HAP-1 (cell line): ENCODE measurements at regions not wholly inside any gene's neighbourhood (a gene's known extent, or its start where the extent isn't known, plus 50 kb on each side); places are given as distances from the start of the nearest gene placed in this dataset.
"Not testable (repeated sequence)": the region's sequence is repeated elsewhere in the genome, so short reads cannot be mapped to it uniquely, and the experiment has no call there.

Experiments
- DNase-seq, 2 experiments: peaks; one replicate each; pipeline ENCODE4 v3.0.0-alpha.2; 2016 to 2020; ENCODE audit warnings: low spot score in 2 of 2
- H3K27me3 ChIP-seq: fragments of 250-450 bp; sonication (Bioruptor Pico); 2 replicates; pipeline ENCODE4 v1.5.1; 2020; ENCODE audit warnings: low read depth, mild to moderate bottlenecking, moderate library complexity
- H3K36me3 ChIP-seq: fragments of 250-450 bp; sonication (Bioruptor Pico); replicated peaks from 2 replicates; pipeline ENCODE4 v1.5.1; 2020; ENCODE audit warnings: mild to moderate bottlenecking
- H3K4me1 ChIP-seq: fragments of 250-450 bp; sonication (Bioruptor Pico); 2 replicates; pipeline ENCODE4 v1.5.1; 2020; ENCODE audit warnings: mild to moderate bottlenecking
- H3K4me3 ChIP-seq: fragments of 250-450 bp; sonication (Bioruptor Pico); 2 replicates; pipeline ENCODE4 v1.5.1; 2020; ENCODE audit warnings: mild to moderate bottlenecking, moderate library complexity
- H3K9me3 ChIP-seq: fragments of 250-450 bp; sonication (Bioruptor Pico); 2 replicates; pipeline ENCODE4 v1.5.1; 2020; ENCODE audit warnings: mild to moderate bottlenecking, moderate library complexity
- in situ Hi-C: fragments of 300-500 bp; cut with MboI; formaldehyde crosslinking; loops from 3 replicates; pipeline ENCODE4 v1.14.3; 2020; ENCODE audit warnings: low sequenced_read_pairs, inconsistent platforms, mixed read lengths

GRCh38 chr2:189231719-189232323 is 52.3 kb upstream of the COL5A2 start:
- H3K27me3 ChIP-seq: no peaks in the 10 kb centered on the region
- in situ Hi-C loops: no loop called here
- H3K9me3 ChIP-seq: no peaks in the 10 kb centered on the region
- no peaks in the 10 kb centered on the region for H3K36me3 ChIP-seq
- H3K4me3 ChIP-seq: no peak overlapping the region
- no peaks in the 10 kb centered on the region for H3K4me1 ChIP-seq
- DNase-seq: no peak

- no peak overlapping the region for H3K4me3 ChIP-seq
- H3K36me3 ChIP-seq: no peaks in the 10 kb centered on the region
- no peaks in the 10 kb centered on the region for H3K9me3 ChIP-seq
- H3K27me3 ChIP-seq: no peaks in the 10 kb centered on the region
- no peak for DNase-seq
- H3K4me1 ChIP-seq: 0 out of 2 replicates have a peak, but pooled peaks cover 2% of the 10 kb centered on the region
- in situ Hi-C loops: no loop called here
These were observed 53.3 kb upstream of the COL5A2 start for GRCh38 chr2:189232759-189233406.

GRCh38 chr2:189233527-189233926 is 54.0 kb upstream of the COL5A2 start:
- DNase-seq: no peak
- no peak overlapping the region for H3K4me3 ChIP-seq
- in situ Hi-C loops: no loop called here
- no peaks in the 10 kb centered on the region for H3K36me3 ChIP-seq
- H3K27me3 ChIP-seq: no peaks in the 10 kb centered on the region
- 0 out of 2 replicates have a peak, but pooled peaks cover 2% of the 10 kb centered on the region for H3K4me1 ChIP-seq
- H3K9me3 ChIP-seq: no peaks in the 10 kb centered on the region

GRCh38 chr2:189234991-189235390 is 55.4 kb upstream of the COL5A2 start:
- in situ Hi-C loops: no loop called here
- no peaks in the 10 kb centered on the region for H3K27me3 ChIP-seq
- H3K36me3 ChIP-seq: no peaks in the 10 kb centered on the region
- H3K4me3 ChIP-seq: no peak overlapping the region
- 0 out of 2 replicates have a peak, but pooled peaks cover 2% of the 10 kb centered on the region for H3K4me1 ChIP-seq
- H3K9me3 ChIP-seq: no peaks in the 10 kb centered on the region
- no peak for DNase-seq

- H3K4me1 ChIP-seq: 0 out of 2 replicates have a peak, but pooled peaks cover 2% of the 10 kb centered on the region
- H3K9me3 ChIP-seq: no peaks in the 10 kb centered on the region
- H3K27me3 ChIP-seq: no peaks in the 10 kb centered on the region
- H3K36me3 ChIP-seq: no peaks in the 10 kb centered on the region
- in situ Hi-C loops: no loop called here
- no peak overlapping the region for H3K4me3 ChIP-seq
- no peak for DNase-seq
These were observed 56.5 kb upstream of the COL5A2 start for GRCh38 chr2:189236066-189236465.

GRCh38 chr2:189238903-189239302 is 59.3 kb upstream of the COL5A2 start:
- Histone ChIP-seq H3K36me3 (no peaks in the 10 kb centered on the region), H3K4me3 (no peak overlapping the region), H3K9me3 (no peaks in the 10 kb centered on the region; the same call in 1 of the 2 replicates), H3K4me1 (0 out of 2 replicates have a peak, but pooled peaks cover 2% of the 10 kb centered on the region), H3K27me3 (no peaks in the 10 kb centered on the region)
- in situ Hi-C loops: no loop called here
- DNase-seq: no peak

GRCh38 chr2:189243843-189244242 is 64.3 kb upstream of the COL5A2 start:
- H3K4me3 ChIP-seq, H3K27me3 ChIP-seq, DNase-seq, in situ Hi-C loops, H3K4me1 ChIP-seq, H3K9me3 ChIP-seq, H3K36me3 ChIP-seq: not testable (repeated sequence)

- no peaks in the 10 kb centered on the region for H3K27me3 ChIP-seq
- H3K4me3 ChIP-seq: no peak overlapping the region
- no peaks in the 10 kb centered on the region for H3K4me1 ChIP-seq
- no peak for DNase-seq
- no peaks in the 10 kb centered on the region for H3K36me3 ChIP-seq
- in situ Hi-C loops: no loop called here
- no peaks in the 10 kb centered on the region; the same call in none of the 2 replicates for H3K9me3 ChIP-seq
These were observed 67.7 kb upstream of the COL5A2 start for GRCh38 chr2:189247276-189247675.

GRCh38 chr2:189248141-189248540 is 68.6 kb upstream of the COL5A2 start:
- no peaks in the 10 kb centered on the region for H3K36me3 ChIP-seq
- in situ Hi-C loops: no loop called here
- DNase-seq: no peak

GRCh38 chr2:189249171-189249570 is 69.6 kb upstream of the COL5A2 start:
- no peaks in the 10 kb centered on the region for H3K27me3 ChIP-seq
- H3K4me3 ChIP-seq: no peak overlapping the region
- H3K36me3 ChIP-seq: no peaks in the 10 kb centered on the region
- H3K4me1 ChIP-seq: no peaks in the 10 kb centered on the region
- in situ Hi-C loops: no loop called here
- no peak for DNase-seq
- H3K9me3 ChIP-seq: no peaks in the 10 kb centered on the region; the same call in 1 of the 2 replicates

More at GRCh38 chr2:189248141-189248540, 68.6 kb upstream of the COL5A2 start:
- H3K27me3 ChIP-seq: no peaks in the 10 kb centered on the region
- H3K9me3 ChIP-seq: no peaks in the 10 kb centered on the region; the same call in none of the 2 replicates
- H3K4me1 ChIP-seq: no peaks in the 10 kb centered on the region
- H3K4me3 ChIP-seq: no peak overlapping the region

- no peaks in the 10 kb centered on the region; the same call in 1 of the 2 replicates for H3K9me3 ChIP-seq
- no peak for DNase-seq
- H3K36me3 ChIP-seq: no peaks in the 10 kb centered on the region
- H3K4me1 ChIP-seq: no peaks in the 10 kb centered on the region
- H3K4me3 ChIP-seq: no peak overlapping the region
- in situ Hi-C loops: no loop called here
- H3K27me3 ChIP-seq: no peaks in the 10 kb centered on the region
These were observed 70.3 kb upstream of the COL5A2 start for GRCh38 chr2:189249901-189250300.

- H3K36me3 ChIP-seq: no peaks in the 10 kb centered on the region
- no peak overlapping the region for H3K4me3 ChIP-seq
- no peaks in the 10 kb centered on the region for H3K4me1 ChIP-seq
- no peaks in the 10 kb centered on the region; the same call in 1 of the 2 replicates for H3K9me3 ChIP-seq
- DNase-seq: no peak
- no peaks in the 10 kb centered on the region for H3K27me3 ChIP-seq
- in situ Hi-C loops: no loop called here
These were observed 73.6 kb upstream of the COL5A2 start for GRCh38 chr2:189252991-189253675.

GRCh38 chr2:189253836-189254235 is 74.3 kb upstream of the COL5A2 start:
- in situ Hi-C loops: no loop called here
- Histone ChIP-seq H3K9me3 (no peaks in the 10 kb centered on the region; the same call in 1 of the 2 replicates), H3K36me3 (no peaks in the 10 kb centered on the region), H3K27me3 (no peaks in the 10 kb centered on the region), H3K4me1 (no peaks in the 10 kb centered on the region), H3K4me3 (no peak overlapping the region)
- DNase-seq: no peak
